Astrocyte of the cerebellum (primary cell): ENCODE measurements at regions not wholly inside any gene's neighbourhood (a gene's known extent, or its start where the extent isn't known, plus 50 kb on each side); places are given as distances from the start of the nearest gene placed in this dataset.

ENCODE experiments used
- DNase-seq: peaks from one replicate; pipeline ENCODE4 v3.0.0-alpha.2; 2011; ENCODE audit warnings: low read depth
- H3K4me3 ChIP-seq: 2 replicates; pipeline ENCODE4 v1.5.1; 2011; ENCODE audit warnings: mild to moderate bottlenecking, low read depth, low read length, moderate library complexity
- CTCF ChIP-seq: IDR thresholded peaks from 2 replicates; pipeline ENCODE4 v1.5.1; 2012; ENCODE audit warnings: low read length, low read depth, moderate library complexity, mild to moderate bottlenecking; ENCODE audit errors: missing control alignments
- in situ Hi-C: cut with HindIII; loops from 2 replicates; pipeline ENCODE4 v1.10.0; 2017; ENCODE audit warnings: low sequenced_read_pairs

DNA sequence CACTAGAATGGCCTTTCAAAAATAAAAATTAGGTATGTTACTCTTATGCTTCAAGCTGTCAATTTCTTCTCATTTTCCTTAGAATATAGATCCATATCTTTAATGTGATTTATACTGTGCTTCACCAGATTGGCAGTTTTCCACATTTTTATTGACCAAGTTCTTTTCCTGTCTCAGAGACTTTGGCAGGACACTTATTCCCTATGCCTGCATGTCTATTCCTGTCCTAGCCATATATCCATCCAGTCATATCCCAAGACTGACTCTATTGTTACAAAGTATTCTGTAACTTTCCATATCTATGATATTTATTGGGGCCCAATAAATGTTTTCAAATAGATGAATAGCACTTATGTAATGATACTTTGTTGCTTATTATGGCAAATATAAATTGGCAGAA, 450.7 kb downstream of the GASK1B start:
- no peak for TF ChIP-seq CTCF
- in situ Hi-C loops, result no loop called here
- no peak overlapping the region for H3K4me3 ChIP-seq
- DNase-seq, result no peak

GRCh38 chr4:157713342-157713741, 459.5 kb downstream of the GASK1B start:
- no peak for DNase-seq
- no peak for TF ChIP-seq CTCF
- no peak overlapping the region for H3K4me3 ChIP-seq
- in situ Hi-C loops, result no loop called here

- DNase-seq, result no peak
- no peak overlapping the region for H3K4me3 ChIP-seq
- TF ChIP-seq CTCF, result no peak
- in situ Hi-C loops, result no loop called here
Measured at GRCh38 chr4:157706155-157706554, 466.7 kb downstream of the GASK1B start.

- no peak for TF ChIP-seq CTCF
- no peak for DNase-seq
- in situ Hi-C loops, result no loop called here
- no peak overlapping the region for H3K4me3 ChIP-seq
Measured at GRCh38 chr4:157702831-157703230, 470.0 kb downstream of the GASK1B start.

DNA sequence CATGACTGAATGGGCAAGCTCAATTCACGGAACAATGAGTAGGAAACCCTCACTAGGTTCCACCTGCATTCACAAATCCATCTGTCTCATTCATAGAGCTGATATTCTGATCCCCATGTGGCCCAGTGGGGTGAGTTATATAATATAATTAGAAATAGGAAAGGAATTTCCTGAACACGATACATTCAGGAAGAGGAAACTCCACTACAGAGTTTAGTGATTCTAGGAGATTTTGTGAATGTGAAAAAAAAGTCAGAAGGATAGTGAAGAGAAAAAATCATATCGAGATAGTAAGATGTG, 471.2 kb downstream of the GASK1B start:
- TF ChIP-seq CTCF, result no peak
- in situ Hi-C loops, result no loop called here
- H3K4me3 ChIP-seq, result no peak overlapping the region
- DNase-seq, result no peak

GRCh38 chr4:157700898-157701694, 471.7 kb downstream of the GASK1B start:
- no peak for DNase-seq
- TF ChIP-seq CTCF, result no peak
- no peak overlapping the region for H3K4me3 ChIP-seq
- in situ Hi-C loops, result no loop called here

- in situ Hi-C loops, result no loop called here
Measured at GRCh38 chr4:157689476-157689875, 468.9 kb downstream of the GRIA2 start.

More at GRCh38 chr4:157689476-157689875, 468.9 kb downstream of the GRIA2 start:
- DNase-seq, result no peak
- TF ChIP-seq CTCF, result no peak
- no peak overlapping the region for H3K4me3 ChIP-seq
